HG02981 (cell line): ENCODE measurements at regions not wholly inside any gene's neighbourhood (a gene's known extent, or its start where the extent isn't known, plus 50 kb on each side); places are given as distances from the start of the nearest gene placed in this dataset.
A peak's percentile ranks its signal among the peaks of the same experiment; 100 is the strongest.

ENCODE experiments used
- ATAC-seq: cut with Tn5 transposase; IDR thresholded peaks from one replicate; pipeline ENCODE4 v1.9.1; 2021; ENCODE audit warnings: mild to moderate bottlenecking, moderate library complexity; ENCODE audit not compliant: unreplicated experiment

- ATAC-seq = no peak
Measured at GRCh38 chr4:132818091-132818490, 331.0 kb upstream of the PCDH10 start.

- no peak for ATAC-seq
Measured at GRCh38 chr4:132823419-132823818, 325.7 kb upstream of the PCDH10 start.

GRCh38 chr4:132824761-132825160 lies 324.3 kb upstream of the PCDH10 start:
- no peak for ATAC-seq

- peak; percentile 78 for ATAC-seq
Measured at GRCh38 chr4:132827522-132827921, 321.6 kb upstream of the PCDH10 start.

- ATAC-seq = no peak
Measured at GRCh38 chr4:132838244-132838643, 310.9 kb upstream of the PCDH10 start.

GRCh38 chr4:132839070-132839469 lies 310.0 kb upstream of the PCDH10 start:
- ATAC-seq = no peak

GRCh38 chr4:132859929-132860328 lies 289.2 kb upstream of the PCDH10 start:
- ATAC-seq = no peak

GRCh38 chr4:132860976-132861375 lies 288.1 kb upstream of the PCDH10 start:
- no peak for ATAC-seq

GRCh38 chr4:132863619-132864018 lies 285.5 kb upstream of the PCDH10 start:
- ATAC-seq = no peak

- ATAC-seq = no peak
Measured at GRCh38 chr4:132865458-132865857, 283.6 kb upstream of the PCDH10 start.

GRCh38 chr4:132865922-132866321 lies 283.2 kb upstream of the PCDH10 start:
- no peak for ATAC-seq

- no peak for ATAC-seq
Measured at GRCh38 chr4:132866616-132867015, 282.5 kb upstream of the PCDH10 start.

- no peak for ATAC-seq
Measured at GRCh38 chr4:132893787-132894186, 255.3 kb upstream of the PCDH10 start.

GRCh38 chr4:132901224-132901623 lies 247.9 kb upstream of the PCDH10 start:
- no peak for ATAC-seq

- ATAC-seq = no peak
Measured at GRCh38 chr4:132910229-132910748, 238.8 kb upstream of the PCDH10 start.

GRCh38 chr4:132918096-132918495 lies 231.0 kb upstream of the PCDH10 start:
- no peak for ATAC-seq

GRCh38 chr4:132923516-132923915 lies 225.6 kb upstream of the PCDH10 start:
- ATAC-seq = no peak

GRCh38 chr4:132934911-132935310 lies 214.2 kb upstream of the PCDH10 start:
- no peak for ATAC-seq

- ATAC-seq = no peak
Measured at GRCh38 chr4:132955146-132955545, 193.9 kb upstream of the PCDH10 start.

GRCh38 chr4:132956962-132957361 lies 192.1 kb upstream of the PCDH10 start:
- ATAC-seq = no peak

GRCh38 chr4:132958457-132959263 lies 190.4 kb upstream of the PCDH10 start:
- ATAC-seq = no peak

- no peak for ATAC-seq
Measured at GRCh38 chr4:132981611-132982010, 167.5 kb upstream of the PCDH10 start.

- no peak for ATAC-seq
Measured at GRCh38 chr4:132982151-132982550, 166.9 kb upstream of the PCDH10 start.
